Kidney (tissue), 13 donors: ENCODE measurements at regions not wholly inside any gene's neighbourhood (a gene's known extent, or its start where the extent isn't known, plus 50 kb on each side); places are given as distances from the start of the nearest gene placed in this dataset.

Experiments used
- DNase-seq, 5 donors: peaks; one replicate each; pipeline ENCODE4 v3.0.0-alpha.2; 2013 to 2020
- FAIRE-seq: peaks from 2 replicates; lab custom pipeline; 2012; peaks lifted over from hg19 to GRCh38; lab: Jason Lieb, UNC
- H3K27ac ChIP-seq, 2 donors: one replicate each; pipeline ENCODE4 v1.7.0; 2013; ENCODE audit warnings: low read depth in 2 of 2, low read length in 2 of 2, inconsistent platforms in 1 of 2
- H3K27me3 ChIP-seq: one replicate; pipeline ENCODE4 v1.7.1; 2013; ENCODE audit warnings: low read length, inconsistent platforms; ENCODE audit not compliant: control insufficient read depth, insufficient read depth
- H3K36me3 ChIP-seq, 3 donors: one replicate each; pipeline versions ENCODE4 v1.7.0 to v1.7.1; 2013; ENCODE audit warnings: low read length in 3 of 3, control low read depth in 1 of 3, inconsistent platforms in 1 of 3; ENCODE audit not compliant: insufficient read depth in 3 of 3, control insufficient read depth in 2 of 3
- H3K4me1 ChIP-seq, 3 donors: one replicate each; pipeline versions ENCODE4 v1.7.0 to v1.7.1; 2013; ENCODE audit warnings: low read length in 3 of 3, inconsistent platforms in 1 of 3, low read depth in 1 of 3; ENCODE audit not compliant: control insufficient read depth in 2 of 3, insufficient read depth in 2 of 3
- H3K4me3 ChIP-seq, 3 donors: one replicate each; pipeline versions ENCODE4 v1.7.0 to v1.8.1; 2013; ENCODE audit warnings: low read length in 3 of 3, control low read depth in 1 of 3, inconsistent platforms in 1 of 3
- H3K9ac ChIP-seq, 3 donors: one replicate each; pipeline versions ENCODE4 v1.7.0 to v1.7.1; 2013; ENCODE audit warnings: low read length in 3 of 3, control low read depth in 1 of 3, inconsistent platforms in 1 of 3
- H3K9me3 ChIP-seq, 3 donors: one replicate each; pipeline versions ENCODE4 v1.7.0 to v1.7.1; 2013; ENCODE audit warnings: low read length in 3 of 3, control low read depth in 1 of 3, inconsistent platforms in 1 of 3; ENCODE audit not compliant: control insufficient read depth in 2 of 3, insufficient read depth in 1 of 3
- CTCF ChIP-seq: IDR thresholded peaks from 3 replicates; pipeline ENCODE4 v1.5.1; 2012; ENCODE audit warnings: mild to moderate bottlenecking, moderate library complexity, borderline replicate concordance; ENCODE audit not compliant: insufficient read depth; ENCODE audit errors: extremely low read depth
- intact Hi-C: fragments of 100-400 bp; cut with DNase I; formaldehyde crosslinking; loops from one replicate; pipeline ENCODE4 v1.11.1; 2022
- donor health status: control.
- donor health status: control.
- donor health status: control.
- donor health status: control.
- donor health status: control.
- donor health status: DM: yes; HTN: yes; CAD: no.
- donor health status: Normal renal cell carcinoma (clear cell type).

GRCh38 chr13:108026680-108027410 is 188.5 kb downstream of the LIG4 start:
- Histone ChIP-seq H3K27ac (no peak overlapping the region), H3K4me1 (no peaks in the 10 kb centered on the region), H3K36me3 (no peaks in the 10 kb centered on the region), H3K9me3 (no peaks in the 10 kb centered on the region), H3K4me3 (no peak overlapping the region), H3K27me3 (no peaks in the 10 kb centered on the region), H3K9ac (no peak overlapping the region)
- no peak for TF ChIP-seq CTCF
- FAIRE-seq (no peak), DNase-seq (peak in 2 of 5 donors; percentile 42 to 63)
- intact Hi-C loops, result no loop called here

DNA sequence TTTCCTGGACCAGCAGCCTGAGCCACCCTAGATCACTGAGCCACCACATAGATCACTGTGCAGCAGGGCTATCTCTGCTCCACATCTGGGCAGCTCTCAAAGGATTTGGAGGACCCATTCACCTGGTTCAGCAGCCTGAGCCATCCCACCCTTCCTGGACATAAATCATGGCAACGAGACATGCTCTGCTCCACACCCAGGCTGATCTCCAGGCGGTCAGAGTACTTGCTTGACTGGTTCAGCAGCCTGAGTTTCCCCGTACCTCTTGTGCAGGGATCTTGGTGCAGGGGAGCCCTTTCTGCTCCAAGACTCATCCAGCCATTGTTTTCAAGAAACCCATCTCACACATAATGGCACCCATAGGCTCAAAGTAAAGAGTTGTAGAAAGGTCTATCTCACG is 195.3 kb downstream of the LIG4 start:
- no peak for TF ChIP-seq CTCF
- no peak for FAIRE-seq
- no peaks in the 10 kb centered on the region for H3K27me3 ChIP-seq
- H3K27ac ChIP-seq, result no peak overlapping the region
- no peak for DNase-seq
- no peak overlapping the region for H3K4me3 ChIP-seq
- intact Hi-C loops, result no loop called here
- H3K36me3 ChIP-seq, result no peaks in the 10 kb centered on the region
- no peaks in the 10 kb centered on the region for H3K4me1 ChIP-seq
- H3K9me3 ChIP-seq, result peaks cover 0 to 5% (median 2%) of the 10 kb centered on the region in 3 donors
- no peak overlapping the region for H3K9ac ChIP-seq

DNA sequence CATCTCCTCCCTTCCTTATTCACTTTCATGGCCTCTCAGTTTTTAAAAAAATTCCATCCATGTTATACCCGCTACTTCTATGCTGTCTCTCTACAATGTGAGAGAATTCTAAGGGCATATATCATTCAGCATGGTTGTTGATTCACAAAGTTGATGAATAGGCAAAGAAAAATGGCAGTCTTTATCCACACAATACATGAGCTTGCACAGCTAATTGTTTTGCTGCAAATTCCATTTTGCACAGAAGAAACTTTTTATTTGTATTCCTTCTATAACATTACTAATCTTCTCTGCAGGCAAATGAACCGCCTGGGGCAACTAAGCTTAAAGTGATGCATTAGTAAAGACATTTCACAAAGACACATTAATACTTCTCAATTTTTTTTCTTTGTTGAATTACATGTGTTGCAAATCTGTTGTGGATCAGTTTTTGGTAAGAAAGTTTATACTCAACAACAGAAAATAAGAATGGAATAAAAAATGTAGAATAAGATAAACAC is 196.9 kb downstream of the LIG4 start:
- Histone ChIP-seq H3K27ac (no peak overlapping the region), H3K36me3 (no peaks in the 10 kb centered on the region), H3K9ac (no peak overlapping the region), H3K27me3 (no peaks in the 10 kb centered on the region), H3K4me1 (no peaks in the 10 kb centered on the region), H3K9me3 (peaks cover 0 to 5% (median 2%) of the 10 kb centered on the region in 3 donors), H3K4me3 (no peak overlapping the region)
- no peak for TF ChIP-seq CTCF
- FAIRE-seq (no peak), DNase-seq (no peak)
- intact Hi-C loops, result no loop called here
